ENCODE measurements at regions not wholly inside any gene's neighbourhood (a gene's known extent, or its start where the extent isn't known, plus 50 kb on each side); places are given as distances from the start of the nearest gene placed in this dataset.

GRCh38 chr13:76292726-76293125 lies 593.5 kb downstream of the KCTD12 start:
- TF ChIP-seq CTCF (IDR thresholded peaks at IDR 0.05) (no peak), USF1 (IDR thresholded peaks at IDR 0.05; ENCODE audit: borderline replicate concordance, low read depth) (no peak), EZH2phosphoT487 (IDR thresholded peaks at IDR 0.05; ENCODE audit: borderline replicate concordance, low read depth) (no peak), TAF1 (IDR thresholded peaks at IDR 0.05; ENCODE audit: borderline replicate concordance, low read depth, low read length) (no peak), REST (IDR thresholded peaks at IDR 0.05; ENCODE audit: low read depth, low read length) (no peak), FOSL2 (IDR thresholded peaks at IDR 0.05; ENCODE audit: borderline replicate concordance, low read depth) (no peak), YY1 (IDR thresholded peaks at IDR 0.05; ENCODE audit: low read depth) (no peak), PBX3 (IDR thresholded peaks at IDR 0.05) (no peak), MXI1 (IDR thresholded peaks at IDR 0.05; ENCODE audit: low read depth, low read length) (no peak)
